Kidney epithelial cell (primary cell): ENCODE measurements at regions not wholly inside any gene's neighbourhood (a gene's known extent, or its start where the extent isn't known, plus 50 kb on each side); places are given as distances from the start of the nearest gene placed in this dataset.

ENCODE experiments used
- DNase-seq: peaks from one replicate; pipeline ENCODE4 v3.0.0-alpha.2; 2010; ENCODE audit warnings: low read depth
- H3K27me3 ChIP-seq: 2 replicates; pipeline ENCODE4 v1.6.0; 2011; ENCODE audit warnings: low read length; ENCODE audit not compliant: control insufficient read depth, insufficient read depth
- H3K36me3 ChIP-seq: 2 replicates; pipeline ENCODE4 v1.5.1; 2011; ENCODE audit warnings: low read length; ENCODE audit not compliant: control insufficient read depth, insufficient read depth
- H3K4me3 ChIP-seq: 2 replicates; pipeline ENCODE4 v1.5.1; 2011; ENCODE audit warnings: low read depth, mild to moderate bottlenecking, control low read depth, low read length
- CTCF ChIP-seq: IDR thresholded peaks from 2 replicates; pipeline ENCODE4 v1.5.1; 2011; ENCODE audit warnings: mild to moderate bottlenecking, moderate library complexity, low read length, control low read depth, inconsistent platforms; ENCODE audit not compliant: insufficient read depth, poor library complexity, severe bottlenecking

DNA sequence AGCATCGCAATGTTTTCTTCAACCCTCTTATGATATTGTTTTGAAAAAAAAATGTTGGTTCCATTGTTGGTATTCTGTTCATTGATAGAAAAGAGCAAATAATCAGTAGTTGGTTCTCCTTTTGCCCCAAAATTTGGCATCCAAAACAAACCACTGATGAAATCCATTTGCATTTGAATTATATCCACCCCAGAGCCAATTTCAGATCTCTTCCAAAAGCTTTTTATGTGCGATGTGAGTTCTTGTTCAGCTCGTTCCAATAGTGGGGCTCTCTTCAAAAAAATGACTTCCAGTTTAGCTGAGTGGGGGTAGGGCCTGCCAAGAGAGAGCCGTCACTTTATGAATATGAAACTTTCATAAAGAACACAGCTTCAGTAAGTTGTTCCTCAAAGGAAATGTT is 130.7 kb downstream of the DIO2 start:
- Histone ChIP-seq H3K27me3 (no peaks in the 10 kb centered on the region), H3K36me3 (no peaks in the 10 kb centered on the region), H3K4me3 (no peak overlapping the region)
- DNase-seq, result no peak
- no peak for TF ChIP-seq CTCF

DNA sequence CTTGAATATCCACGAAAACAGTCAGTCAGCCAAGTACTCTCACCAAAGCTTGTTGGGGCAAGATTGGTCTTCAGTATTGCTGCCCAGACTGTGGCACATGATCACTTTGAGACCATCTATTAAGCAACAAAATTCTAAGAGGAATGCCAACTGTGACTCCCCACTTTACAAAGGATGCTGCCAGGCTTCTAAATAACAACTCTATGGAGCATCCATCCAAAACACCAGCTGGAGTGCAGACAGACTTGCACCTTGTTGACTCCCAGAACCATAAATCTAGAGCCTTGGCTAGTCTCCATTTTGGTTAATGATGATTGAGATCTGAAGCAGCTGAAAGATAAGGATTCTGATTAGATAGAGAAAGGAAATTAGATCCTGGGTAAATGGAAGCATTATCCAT is 132.8 kb downstream of the DIO2 start:
- no peak for TF ChIP-seq CTCF
- H3K27me3 ChIP-seq, result no peaks in the 10 kb centered on the region
- no peak overlapping the region for H3K4me3 ChIP-seq
- DNase-seq, result no peak
- H3K36me3 ChIP-seq, result no peaks in the 10 kb centered on the region

GRCh38 chr14:80077262-80077661 is 134.0 kb downstream of the DIO2 start:
- TF ChIP-seq CTCF, result no peak
- Histone ChIP-seq H3K27me3 (no peaks in the 10 kb centered on the region), H3K4me3 (no peak overlapping the region), H3K36me3 (no peaks in the 10 kb centered on the region)
- no peak for DNase-seq

- Histone ChIP-seq H3K4me3 (no peak overlapping the region), H3K36me3 (no peaks in the 10 kb centered on the region), H3K27me3 (no peaks in the 10 kb centered on the region)
- no peak for TF ChIP-seq CTCF
- no peak for DNase-seq
Observed at GRCh38 chr14:80074900-80075574, 136.3 kb downstream of the DIO2 start.

GRCh38 chr14:80059041-80059440 is 152.3 kb downstream of the DIO2 start:
- Histone ChIP-seq H3K36me3 (no peaks in the 10 kb centered on the region), H3K27me3 (no peaks in the 10 kb centered on the region), H3K4me3 (no peak overlapping the region)
- no peak for TF ChIP-seq CTCF
- no peak for DNase-seq

DNA sequence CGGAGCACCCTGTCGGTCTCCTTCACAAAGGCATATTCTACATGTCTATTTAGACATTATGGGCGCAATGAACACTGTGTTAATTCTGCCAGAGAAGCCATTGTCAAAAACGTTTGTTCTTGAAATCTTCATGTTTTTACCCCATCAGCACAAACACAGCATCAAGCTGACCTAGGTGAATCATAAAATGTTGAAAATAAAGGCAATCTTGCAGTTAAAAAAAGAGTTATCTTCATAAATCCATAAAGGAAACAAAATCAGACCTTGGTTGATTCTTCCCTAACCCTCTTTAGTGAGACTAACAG is 154.9 kb downstream of the DIO2 start:
- DNase-seq, result no peak
- Histone ChIP-seq H3K4me3 (no peak overlapping the region), H3K36me3 (no peaks in the 10 kb centered on the region), H3K27me3 (no peaks in the 10 kb centered on the region)
- TF ChIP-seq CTCF, result no peak
